ENCODE measurements at regions not wholly inside any gene's neighbourhood (a gene's known extent, or its start where the extent isn't known, plus 50 kb on each side); places are given as distances from the start of the nearest gene placed in this dataset.

DNA sequence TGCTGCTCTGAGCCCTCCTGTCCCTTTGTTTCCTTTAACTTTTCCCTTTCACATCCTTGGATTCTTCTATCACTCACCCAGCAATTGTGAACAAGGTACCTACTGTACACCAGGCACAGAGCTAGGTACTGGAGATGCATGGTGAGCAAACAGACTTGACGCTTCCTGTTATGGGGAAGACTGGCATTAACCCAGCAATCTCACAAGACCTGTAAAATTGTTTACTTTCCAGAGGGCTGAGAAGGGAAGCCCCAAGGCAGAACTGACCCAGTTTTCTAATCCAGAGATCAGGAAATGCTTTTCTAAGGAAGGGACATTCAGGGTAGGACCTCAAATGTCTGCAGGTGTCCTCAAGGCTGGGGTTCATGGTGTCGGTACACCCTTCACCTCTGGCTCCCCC lies 171.6 kb upstream of the KAZN start:
- Mint-ChIP-seq H3K27ac (no peak overlapping the region), H3K27me3 (ENCODE audit: low read depth) (peaks cover 22% of the 10 kb centered on the region), H3K4me3 (no peak overlapping the region), H3K9me3 (no peaks in the 10 kb centered on the region), H3K36me3 (no peaks in the 10 kb centered on the region), H3K4me1 (no peaks in the 10 kb centered on the region)
- TF ChIP-seq NFYB (CRISPR knock-in tag; conservative IDR thresholded peaks at IDR 0.05; ENCODE audit: low read depth) (no peak), MXD4 (CRISPR knock-in tag; IDR thresholded peaks at IDR 0.05; ENCODE audit: borderline replicate concordance) (no peak), ETV6 (CRISPR knock-in tag; IDR thresholded peaks at IDR 0.05) (no peak), NFATC4 (CRISPR knock-in tag; IDR thresholded peaks at IDR 0.05) (no peak), GRHL2 (CRISPR knock-in tag; IDR thresholded peaks at IDR 0.05; ENCODE audit: insufficient replicate concordance, severe bottlenecking) (no peak), GTF2I (CRISPR knock-in tag; conservative IDR thresholded peaks at IDR 0.05) (no peak), PREB (CRISPR knock-in tag; IDR thresholded peaks at IDR 0.05; ENCODE audit: borderline replicate concordance) (no peak), PRDM15 (CRISPR knock-in tag; IDR thresholded peaks at IDR 0.05) (no peak), ZNF281 (CRISPR knock-in tag; IDR thresholded peaks at IDR 0.05) (no peak), ZNF263 (CRISPR knock-in tag; IDR thresholded peaks at IDR 0.05; ENCODE audit: low read depth) (no peak), NFE2L1 (CRISPR knock-in tag; IDR thresholded peaks at IDR 0.05) (no peak)
- TF ChIP-seq, protein P1, sequence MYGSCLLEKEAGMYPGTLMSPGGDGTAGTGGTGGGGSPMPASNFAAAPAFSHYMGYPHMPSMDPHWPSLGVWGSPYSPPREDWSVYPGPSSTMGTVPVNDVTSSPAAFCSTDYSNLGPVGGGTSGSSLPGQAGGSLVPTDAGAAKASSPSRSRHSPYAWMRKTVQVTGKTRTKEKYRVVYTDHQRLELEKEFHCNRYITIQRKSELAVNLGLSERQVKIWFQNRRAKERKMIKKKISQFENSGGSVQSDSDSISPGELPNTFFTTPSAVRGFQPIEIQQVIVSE (CRISPR knock-in tag; IDR thresholded peaks at IDR 0.05; ENCODE audit: borderline replicate concordance), result no peak
- TF ChIP-seq, protein P2, sequence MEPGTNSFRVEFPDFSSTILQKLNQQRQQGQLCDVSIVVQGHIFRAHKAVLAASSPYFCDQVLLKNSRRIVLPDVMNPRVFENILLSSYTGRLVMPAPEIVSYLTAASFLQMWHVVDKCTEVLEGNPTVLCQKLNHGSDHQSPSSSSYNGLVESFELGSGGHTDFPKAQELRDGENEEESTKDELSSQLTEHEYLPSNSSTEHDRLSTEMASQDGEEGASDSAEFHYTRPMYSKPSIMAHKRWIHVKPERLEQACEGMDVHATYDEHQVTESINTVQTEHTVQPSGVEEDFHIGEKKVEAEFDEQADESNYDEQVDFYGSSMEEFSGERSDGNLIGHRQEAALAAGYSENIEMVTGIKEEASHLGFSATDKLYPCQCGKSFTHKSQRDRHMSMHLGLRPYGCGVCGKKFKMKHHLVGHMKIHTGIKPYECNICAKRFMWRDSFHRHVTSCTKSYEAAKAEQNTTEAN (CRISPR knock-in tag; IDR thresholded peaks at IDR 0.05), result no peak
- TF ChIP-seq, protein P3, sequence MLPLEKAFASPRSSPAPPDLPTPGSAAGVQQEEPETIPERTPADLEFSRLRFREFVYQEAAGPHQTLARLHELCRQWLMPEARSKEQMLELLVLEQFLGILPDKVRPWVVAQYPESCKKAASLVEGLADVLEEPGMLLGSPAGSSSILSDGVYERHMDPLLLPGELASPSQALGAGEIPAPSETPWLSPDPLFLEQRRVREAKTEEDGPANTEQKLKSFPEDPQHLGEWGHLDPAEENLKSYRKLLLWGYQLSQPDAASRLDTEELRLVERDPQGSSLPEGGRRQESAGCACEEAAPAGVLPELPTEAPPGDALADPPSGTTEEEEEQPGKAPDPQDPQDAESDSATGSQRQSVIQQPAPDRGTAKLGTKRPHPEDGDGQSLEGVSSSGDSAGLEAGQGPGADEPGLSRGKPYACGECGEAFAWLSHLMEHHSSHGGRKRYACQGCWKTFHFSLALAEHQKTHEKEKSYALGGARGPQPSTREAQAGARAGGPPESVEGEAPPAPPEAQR (CRISPR knock-in tag; IDR thresholded peaks at IDR 0.05), result no peak
- TF ChIP-seq, protein P4, sequence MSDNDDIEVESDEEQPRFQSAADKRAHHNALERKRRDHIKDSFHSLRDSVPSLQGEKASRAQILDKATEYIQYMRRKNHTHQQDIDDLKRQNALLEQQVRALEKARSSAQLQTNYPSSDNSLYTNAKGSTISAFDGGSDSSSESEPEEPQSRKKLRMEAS (CRISPR knock-in tag; IDR thresholded peaks at IDR 0.05), result no peak
- CTCF ChIA-PET, result interaction anchor here (1.7 to 5.0 kb wide), 2 partner anchors 8 to 16 kb away, joined by 3 to 20 read pairs; no protein-coding TSS in a partner anchor
- POLR2A ChIA-PET, result no interaction called here
- DNase-seq (ENCODE audit: low spot score), result no peak
- ATAC-seq, result no peak
